Renal cortex interstitium (tissue), 11 donors: ENCODE measurements at regions not wholly inside any gene's neighbourhood (a gene's known extent, or its start where the extent isn't known, plus 50 kb on each side); places are given as distances from the start of the nearest gene placed in this dataset.

ENCODE experiments used
- DNase-seq, 11 donors: peaks; one replicate each; pipeline ENCODE4 v3.0.0-alpha.2; 2013; ENCODE audit warnings: low read depth in 9 of 11, low spot score in 4 of 11; ENCODE audit errors: extremely low read depth in 1 of 11

DNA sequence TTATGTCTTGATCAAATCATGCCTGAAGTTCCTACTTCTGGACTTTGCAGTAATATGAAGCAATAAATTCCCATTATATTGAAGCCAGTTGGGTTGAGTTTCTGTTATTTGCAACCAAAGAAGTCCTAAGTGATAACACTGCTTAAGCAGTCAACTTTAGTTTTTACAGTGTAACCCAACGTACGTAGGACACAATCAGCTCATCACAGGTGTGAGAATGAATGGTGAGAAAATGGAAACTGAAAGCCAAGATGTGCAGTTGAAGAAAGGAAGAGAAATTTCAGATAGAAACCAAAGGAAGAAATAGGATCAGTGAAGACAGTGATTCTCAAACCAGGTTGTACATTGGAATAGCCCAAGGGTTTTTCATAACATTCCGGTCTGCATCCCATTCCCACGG, 211.4 kb upstream of the ZFP64 start:
- DNase-seq, result no peak

DNA sequence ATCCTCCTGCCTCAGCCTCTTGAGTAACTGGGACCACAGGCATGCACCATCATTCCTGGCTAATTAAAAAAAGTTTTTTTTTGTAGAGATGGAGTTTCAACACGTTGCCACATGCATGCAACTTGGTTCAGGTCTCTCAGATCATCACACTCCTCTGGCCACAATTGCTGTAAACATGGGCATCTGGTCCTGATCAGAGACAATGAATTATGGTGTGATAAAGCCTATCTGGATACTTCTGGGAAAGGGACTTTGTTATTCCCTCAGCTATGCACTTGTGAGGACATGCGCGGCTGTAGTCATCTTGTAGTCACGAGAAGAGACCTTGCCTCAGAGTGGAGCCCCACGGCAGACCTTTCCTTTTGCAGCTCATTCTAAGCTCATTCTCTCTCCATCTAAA, 210.9 kb upstream of the ZFP64 start:
- DNase-seq, result no peak

DNA sequence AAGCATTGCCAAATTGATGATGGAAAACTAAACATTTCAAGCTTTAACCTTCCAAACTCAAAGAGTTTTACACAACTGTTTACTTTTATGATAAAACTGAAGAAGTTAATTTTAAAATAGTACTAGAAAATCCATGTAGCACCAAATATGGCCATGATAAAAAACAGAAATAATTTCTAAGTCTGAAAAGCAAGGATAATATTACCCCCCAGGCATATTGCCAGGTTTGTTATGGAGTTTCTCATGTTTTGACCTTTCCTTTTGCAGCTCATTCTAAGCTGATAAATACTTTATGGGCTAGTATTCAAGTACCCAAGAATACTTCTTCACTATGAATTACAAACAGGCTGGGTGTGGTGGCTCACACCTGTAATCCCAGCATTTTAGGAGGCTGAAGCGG, 209.9 kb upstream of the ZFP64 start:
- DNase-seq, result no peak

DNA sequence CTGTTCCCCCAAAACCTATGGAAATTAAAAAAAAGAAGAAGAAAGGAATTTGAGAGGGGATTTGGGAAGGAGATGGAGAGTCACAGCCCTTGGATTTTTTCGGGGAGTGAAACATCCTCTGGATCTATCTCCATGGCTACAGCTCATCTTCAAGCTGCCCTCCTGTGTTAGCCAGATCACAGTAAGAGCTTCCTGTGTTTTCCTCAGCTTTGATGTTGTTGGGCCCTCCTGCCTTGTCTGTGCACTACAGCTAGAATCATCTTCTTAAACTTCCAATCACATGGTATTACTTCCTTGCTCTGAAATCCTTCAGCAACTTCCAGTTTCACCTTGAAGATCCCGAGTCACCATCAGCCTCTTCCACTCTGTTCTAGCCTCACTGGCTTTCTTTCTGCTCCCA, 207.8 kb upstream of the ZFP64 start:
- DNase-seq, result no peak

DNA sequence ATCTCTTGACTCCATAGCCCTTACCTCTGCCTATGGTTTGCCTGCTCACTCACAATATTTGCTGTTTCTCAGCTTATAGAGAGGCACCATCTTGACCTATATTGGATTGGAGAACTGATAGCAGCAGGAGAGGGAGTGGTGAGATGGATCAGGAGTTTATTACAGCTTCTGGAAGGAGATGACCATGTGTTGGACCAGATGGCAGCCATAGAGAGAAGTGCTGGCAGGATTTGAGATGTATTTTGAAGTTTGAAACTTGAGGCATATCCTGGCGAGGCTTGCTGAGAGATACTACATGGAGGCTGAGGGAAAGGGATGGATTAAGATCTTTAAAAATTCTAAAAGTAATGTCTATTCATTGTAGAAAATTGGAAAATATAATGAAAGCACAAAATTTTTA, 198.0 kb upstream of the ZFP64 start:
- no peak for DNase-seq

DNA sequence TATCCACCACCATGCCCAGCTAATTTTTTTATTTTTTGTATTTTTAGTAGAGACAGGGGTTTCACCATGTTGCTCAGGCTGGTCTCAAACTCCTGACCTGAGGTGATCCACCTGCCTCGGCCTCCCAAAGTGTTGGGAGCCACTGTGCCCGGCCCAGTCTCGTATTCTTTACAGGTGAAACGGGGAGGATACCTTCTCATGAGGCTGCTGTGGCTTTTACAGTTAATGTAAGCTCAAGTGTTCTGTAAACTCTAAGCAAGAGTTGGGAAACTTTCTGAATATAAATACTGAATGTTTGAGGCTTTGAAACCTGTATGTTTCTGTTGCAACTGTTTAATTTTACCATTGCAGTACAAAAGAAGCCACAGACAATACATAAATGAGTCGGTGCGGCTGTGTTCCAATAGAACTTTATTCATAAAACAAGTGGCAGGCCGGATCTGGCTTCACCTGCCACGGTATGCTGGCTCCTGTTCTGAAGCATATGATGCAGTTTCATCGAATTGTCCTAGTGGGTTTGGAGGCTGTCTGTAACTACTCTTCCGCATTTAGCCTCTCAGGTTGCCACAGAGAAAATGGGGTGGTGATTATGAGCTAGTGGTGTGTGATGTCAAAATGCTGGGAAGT, 192.5 kb upstream of the ZFP64 start:
- no peak for DNase-seq

DNA sequence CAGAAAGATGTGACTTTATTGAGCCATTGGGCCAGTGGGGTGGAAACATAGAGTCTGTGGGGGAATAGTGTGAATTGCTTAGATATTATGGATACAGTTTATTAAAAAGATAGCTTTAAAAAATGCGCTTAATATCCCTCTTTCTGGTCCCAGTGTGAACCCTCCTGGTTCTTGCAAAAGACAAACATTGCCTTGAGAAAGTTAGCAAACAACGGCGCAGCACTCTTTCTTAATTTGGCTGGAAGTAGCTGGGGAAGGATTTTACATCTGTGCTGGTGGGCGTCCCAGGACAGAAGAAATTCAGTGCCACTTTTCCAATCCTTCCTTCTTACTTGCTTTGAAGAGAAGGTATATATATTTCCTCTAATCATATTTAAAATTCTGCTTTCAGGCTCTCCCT, 191.4 kb upstream of the ZFP64 start:
- no peak for DNase-seq

DNA sequence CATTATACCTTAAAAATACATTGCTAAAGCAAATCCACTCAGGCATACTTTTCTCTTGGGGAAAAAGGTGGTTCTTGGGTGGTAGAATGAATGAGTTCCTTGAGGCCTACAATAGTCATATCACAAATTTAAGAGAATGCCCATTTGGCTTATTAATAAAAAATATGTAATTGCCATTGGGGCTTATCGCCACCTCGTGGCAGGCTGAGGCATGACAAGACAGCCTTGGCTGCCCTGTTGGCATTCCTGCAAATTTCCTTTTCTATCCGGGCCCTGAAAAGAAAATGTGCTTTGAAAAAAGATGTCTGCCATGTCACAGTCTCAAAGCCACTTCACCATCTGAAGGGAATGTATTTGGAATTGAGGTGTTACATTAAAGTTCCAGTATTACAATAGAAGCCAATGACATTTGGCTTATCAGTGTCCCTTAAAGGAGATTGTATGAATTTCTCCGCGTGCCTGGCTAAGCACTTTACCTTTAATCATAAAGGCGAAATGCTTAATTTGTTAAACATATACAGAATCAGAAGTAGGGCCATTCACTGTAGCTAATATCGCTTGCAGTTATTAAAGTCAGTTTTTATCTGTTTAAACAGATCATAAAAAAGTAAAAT, 188.3 kb upstream of the ZFP64 start:
- peak in 3 of 11 donors; percentile 2 to 12 (median 4) for DNase-seq

DNA sequence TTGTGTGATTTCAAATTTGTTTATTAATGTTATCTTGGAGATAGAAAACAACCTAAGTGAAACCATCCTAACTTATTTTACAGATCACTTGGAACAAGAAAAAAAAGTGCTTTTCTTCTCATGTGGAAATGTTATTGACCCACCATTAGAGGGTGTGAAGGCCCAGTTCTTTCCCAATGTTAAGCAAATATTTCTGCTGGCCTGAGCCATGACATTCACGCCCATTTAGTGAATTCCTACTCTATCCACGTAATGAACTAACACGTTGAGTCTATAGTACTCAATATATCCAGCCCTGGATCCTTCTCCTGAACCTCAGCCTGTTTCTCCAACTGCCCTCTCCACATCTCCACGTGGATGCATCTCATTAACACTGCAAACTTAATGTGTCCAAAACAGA, 180.6 kb upstream of the ZFP64 start:
- DNase-seq, result no peak

DNA sequence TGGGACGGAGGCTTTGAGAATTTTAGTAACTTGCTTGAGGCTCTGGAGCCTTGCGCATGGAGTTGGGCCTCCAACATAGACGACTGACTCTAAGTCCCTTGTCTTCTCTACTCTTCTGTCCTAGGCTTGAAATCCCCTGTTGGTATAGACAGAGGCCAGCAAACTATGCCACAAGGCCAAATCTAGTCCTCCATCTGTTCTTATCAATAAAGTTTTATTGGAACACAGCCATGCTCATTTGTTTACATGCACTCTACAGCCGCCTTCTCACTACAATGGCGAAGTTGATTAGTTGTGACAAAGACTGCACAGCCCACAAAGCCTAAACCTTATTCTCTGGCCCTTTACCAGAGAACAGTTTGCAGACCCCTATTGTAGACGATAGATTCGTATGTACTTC, 174.1 kb upstream of the ZFP64 start:
- no peak for DNase-seq

DNA sequence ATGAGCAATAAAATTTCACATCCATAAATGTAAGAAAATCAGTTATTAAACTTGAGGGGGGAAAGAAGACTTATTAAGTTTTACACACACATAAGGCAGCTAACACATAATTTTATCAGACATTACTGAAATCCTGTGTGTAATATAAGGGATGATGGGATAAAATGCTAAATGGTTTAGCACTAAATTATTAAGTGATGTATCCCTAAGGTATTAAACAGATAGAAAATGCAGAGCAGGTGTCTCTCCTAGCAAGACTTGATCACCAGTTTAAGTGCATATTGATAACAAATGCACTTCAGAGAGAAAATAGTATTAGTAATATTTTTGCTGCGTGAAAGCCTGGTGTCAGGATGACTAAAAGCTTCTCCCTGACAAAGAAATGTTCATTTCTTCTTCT, 172.8 kb upstream of the ZFP64 start:
- DNase-seq, result no peak

DNA sequence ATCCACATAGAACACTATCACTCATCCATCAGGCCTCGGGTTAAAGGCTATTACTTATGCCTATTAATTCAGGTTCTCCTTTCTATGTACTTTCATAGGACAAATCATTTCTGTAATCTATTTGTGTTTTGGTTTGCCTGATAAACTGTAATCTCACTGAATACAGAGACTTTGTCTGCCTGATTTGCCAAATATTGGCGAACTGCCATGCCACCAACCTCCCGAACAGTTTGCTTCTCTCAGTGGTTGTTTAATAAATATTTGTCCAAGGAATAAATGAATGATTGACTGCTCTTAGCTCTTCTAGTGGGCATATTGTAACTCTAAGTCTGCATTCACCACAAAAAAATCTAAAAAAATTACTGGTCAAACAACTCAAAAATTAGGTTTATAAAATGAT, 170.1 kb upstream of the ZFP64 start:
- no peak for DNase-seq

DNA sequence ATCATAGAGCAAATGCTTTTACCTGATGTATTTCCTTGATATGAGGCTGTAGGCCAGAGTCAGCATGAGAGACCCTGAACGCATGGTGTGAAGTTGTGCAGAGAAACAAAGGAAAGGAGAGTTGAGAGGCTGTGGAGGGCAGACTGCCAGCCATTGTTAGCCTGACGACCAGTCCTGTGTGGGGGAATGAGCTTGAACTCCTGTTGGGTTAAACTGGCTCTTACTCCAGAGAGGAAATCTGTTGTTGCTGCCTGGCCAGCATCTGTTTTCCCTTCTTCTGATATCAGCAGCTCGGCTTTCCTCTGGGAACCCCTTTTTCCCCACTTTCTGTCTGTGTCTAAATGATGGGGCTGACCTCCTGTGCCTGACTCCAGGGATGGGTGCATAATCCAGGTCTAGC, 158.2 kb upstream of the ZFP64 start:
- DNase-seq, result no peak

DNA sequence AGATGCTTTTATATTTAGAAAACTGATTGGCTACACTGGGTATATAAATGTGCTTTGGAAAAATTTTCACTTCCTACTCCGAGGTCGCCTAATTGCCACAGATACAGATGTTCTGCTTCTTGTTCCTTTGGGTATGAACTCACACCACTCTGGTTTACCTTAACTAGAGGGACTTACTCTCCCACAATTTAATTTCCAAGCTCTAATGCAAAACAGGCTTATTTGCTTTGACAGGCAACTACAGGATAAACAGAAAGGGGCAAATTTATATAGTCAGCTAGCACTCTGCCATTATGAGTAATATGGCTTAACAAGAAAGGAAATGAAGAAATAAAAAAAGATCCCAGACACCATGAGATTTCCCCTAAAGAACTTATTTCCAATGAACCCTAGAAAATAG, 156.9 kb upstream of the ZFP64 start:
- no peak for DNase-seq

DNA sequence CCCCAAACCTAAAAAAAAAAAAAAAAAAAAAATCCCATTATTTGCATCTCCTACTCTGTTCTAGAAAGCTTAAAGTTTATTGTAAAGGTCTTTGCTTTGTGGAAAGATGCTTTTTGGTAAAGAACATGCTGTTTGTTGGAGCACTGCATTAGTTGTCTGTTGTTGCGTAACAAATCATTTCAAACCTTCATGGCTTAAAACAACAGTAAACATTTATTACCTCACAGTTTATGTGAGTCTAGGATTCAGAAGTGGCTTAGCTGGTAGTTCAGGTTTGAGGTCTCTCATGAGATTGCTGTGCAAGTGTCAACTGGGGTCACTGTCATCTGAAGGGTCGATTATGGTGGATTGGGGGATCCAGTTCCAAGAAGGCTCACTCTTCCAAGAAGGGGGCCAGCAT, 155.2 kb upstream of the ZFP64 start:
- DNase-seq, result no peak

DNA sequence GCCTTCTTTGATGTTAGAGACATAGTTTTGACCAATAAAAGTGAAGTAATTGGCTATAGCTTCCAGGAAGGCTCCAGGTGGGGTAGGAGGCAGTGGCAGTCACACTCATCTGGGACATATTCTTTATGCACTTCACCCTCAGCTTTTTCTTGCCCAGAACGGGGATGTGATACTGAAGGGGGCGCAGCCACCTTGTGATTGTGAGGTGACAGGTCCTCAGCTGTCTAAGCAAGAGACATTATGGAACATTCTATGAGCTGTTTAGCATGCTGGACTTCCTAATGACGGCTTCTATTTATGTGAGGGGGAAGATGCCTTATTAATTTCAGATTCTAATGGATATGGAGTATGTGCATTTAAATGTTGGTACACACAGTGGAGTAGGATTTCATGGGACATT, 151.3 kb upstream of the ZFP64 start:
- DNase-seq, result no peak

DNA sequence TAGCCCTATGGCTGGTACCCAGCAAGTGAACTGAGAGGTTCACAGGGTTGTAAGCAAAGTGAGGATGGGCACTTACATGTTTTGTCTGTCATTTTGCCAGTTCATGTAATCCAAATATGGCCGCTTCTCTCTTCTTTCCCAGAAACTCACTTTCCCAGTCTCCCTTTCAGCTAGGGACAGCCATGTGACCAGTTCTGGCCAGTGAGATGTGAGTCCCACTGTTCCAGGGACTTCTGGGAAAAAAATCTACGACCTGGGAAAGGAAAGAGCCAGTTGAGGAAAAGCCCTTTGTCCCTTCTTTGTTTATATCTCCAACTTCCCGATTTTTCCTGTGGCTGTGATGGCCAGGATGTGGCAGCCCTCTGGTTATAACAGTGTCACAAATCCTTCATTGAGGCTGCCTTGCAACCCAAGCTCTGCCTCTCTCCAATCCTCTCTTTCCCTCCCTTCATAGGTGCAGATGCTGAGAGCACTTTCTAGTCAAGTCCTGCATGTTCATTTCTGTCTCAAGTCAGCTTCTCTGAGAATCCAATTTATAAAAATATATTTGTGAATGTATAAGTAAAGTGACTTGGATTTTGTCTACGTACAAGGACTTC, 148.6 kb upstream of the ZFP64 start:
- DNase-seq, result no peak

DNA sequence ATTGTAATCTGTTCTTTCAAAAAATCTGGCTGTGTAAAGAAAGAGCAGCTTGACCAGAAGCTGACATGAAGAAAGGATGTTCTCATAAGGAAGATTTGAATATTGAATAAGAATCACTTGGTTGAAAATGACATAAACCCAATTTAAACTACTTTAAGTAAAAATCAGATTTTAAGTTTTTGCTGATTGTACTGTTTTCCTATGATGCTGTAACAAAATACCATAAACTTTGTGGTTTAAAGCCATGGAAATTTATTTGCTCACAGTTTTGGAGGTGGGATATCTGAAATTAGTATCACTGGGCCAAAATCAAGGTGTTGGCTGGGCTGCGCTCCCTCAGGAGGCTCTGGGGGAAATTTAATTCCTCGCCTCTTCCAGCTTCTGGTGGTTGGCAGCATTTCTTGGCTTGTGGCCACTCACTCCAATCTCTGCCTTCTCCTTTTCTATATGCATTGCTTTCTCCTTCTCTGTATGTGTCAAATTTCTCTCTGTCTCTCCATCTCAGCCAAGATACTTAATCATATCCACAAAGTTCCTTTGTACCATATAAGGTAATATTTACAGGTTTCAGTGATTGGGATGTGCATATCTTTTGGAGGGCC, 141.2 kb upstream of the ZFP64 start:
- DNase-seq, result no peak

DNA sequence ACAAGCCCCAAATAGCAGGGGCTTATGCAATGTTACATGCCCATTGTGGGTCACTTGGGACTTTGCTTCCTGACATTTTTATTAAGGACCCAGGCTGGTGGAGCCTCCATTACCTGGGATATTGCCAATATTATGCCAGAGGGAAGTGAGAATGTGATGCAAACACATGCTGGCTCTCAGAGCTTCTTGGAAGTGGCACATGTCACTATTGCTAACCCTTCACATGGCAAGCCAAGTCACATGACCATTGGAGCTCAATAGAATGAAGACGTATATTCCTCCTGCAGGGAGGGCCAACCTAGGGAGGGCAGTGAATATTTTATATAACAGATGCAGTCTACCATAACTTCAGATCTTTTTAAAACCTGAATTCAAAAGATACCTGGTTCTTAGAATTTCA, 140.7 kb upstream of the ZFP64 start:
- DNase-seq, result no peak

DNA sequence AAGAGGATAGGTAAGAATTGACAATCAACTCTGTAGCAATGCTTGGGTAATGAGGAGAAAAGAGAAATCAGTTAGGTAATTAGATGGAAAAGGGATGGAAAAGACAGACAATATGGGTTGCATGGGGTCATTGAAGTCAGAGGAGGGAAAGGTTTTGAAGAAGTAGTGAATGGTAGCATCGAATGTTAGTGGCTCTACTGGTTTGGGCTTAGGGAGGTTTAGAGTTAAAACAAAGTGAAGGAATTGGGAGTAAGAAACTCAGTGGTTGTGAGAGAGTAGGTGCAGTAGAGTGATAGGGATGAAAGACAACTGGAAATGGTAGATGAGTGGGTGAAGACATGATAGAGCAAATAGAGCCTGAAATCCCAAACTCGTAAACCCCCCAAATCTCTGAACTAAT, 140.1 kb upstream of the ZFP64 start:
- DNase-seq, result no peak

DNA sequence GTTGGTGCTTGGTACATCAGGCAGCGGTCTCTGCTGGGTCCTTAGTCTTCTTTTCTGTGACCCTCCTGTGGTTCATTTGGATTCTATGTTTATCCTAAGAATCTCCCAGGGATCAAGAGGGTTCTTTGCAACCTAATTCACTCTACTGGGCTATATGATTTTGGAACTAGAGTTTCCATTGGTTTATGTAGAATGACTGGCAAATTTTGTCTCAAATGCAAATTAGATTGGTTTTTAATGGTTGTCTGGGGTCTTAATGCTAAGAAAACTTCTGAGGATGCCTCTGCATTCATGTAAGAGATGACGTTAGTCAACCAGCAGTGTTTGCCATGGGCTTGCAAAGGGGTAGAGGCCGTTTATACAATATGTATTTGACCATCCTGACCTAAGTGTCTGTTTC, 129.8 kb upstream of the ZFP64 start:
- DNase-seq, result no peak
